GM23248 (cell line): ENCODE measurements at regions not wholly inside any gene's neighbourhood (a gene's known extent, or its start where the extent isn't known, plus 50 kb on each side); places are given as distances from the start of the nearest gene placed in this dataset.
A peak's percentile ranks its signal among the peaks of the same experiment; 100 is the strongest.

Experiments
- DNase-seq: peaks from one replicate; pipeline ENCODE4 v3.0.0-alpha.2; 2015
- H2AFZ ChIP-seq: fragments of 200-600 bp; sonication (generic); 2 replicates; pipeline ENCODE4 v1.6.1; 2016; ENCODE audit warnings: antibody characterized with exemption
- H3F3A ChIP-seq: fragments of 200-600 bp; sonication (generic); 2 replicates; pipeline ENCODE4 v1.6.1; 2016; ENCODE audit warnings: mild to moderate bottlenecking, antibody characterized with exemption, mixed run types; ENCODE audit not compliant: insufficient read depth
- H3K27ac ChIP-seq: fragments of 200-600 bp; sonication (generic); 2 replicates; pipeline ENCODE4 v1.5.1; 2016; ENCODE audit warnings: mild to moderate bottlenecking
- H3K27me3 ChIP-seq: fragments of 200-600 bp; sonication (generic); replicated peaks from 2 replicates; pipeline ENCODE4 v1.6.1; 2016; ENCODE audit warnings: mild to moderate bottlenecking; ENCODE audit not compliant: insufficient read depth
- H3K36me3 ChIP-seq: fragments of 200-600 bp; sonication (generic); 2 replicates; pipeline ENCODE4 v1.6.1; 2016; ENCODE audit warnings: low read depth, mild to moderate bottlenecking
- H3K4me1 ChIP-seq: fragments of 200-600 bp; sonication (generic); 2 replicates; pipeline ENCODE4 v1.6.1; 2016; ENCODE audit warnings: mild to moderate bottlenecking; ENCODE audit not compliant: insufficient read depth
- H3K4me2 ChIP-seq: fragments of 200-600 bp; sonication (generic); one replicate; pipeline ENCODE4 v1.6.1; 2016; ENCODE audit warnings: mild to moderate bottlenecking; ENCODE audit not compliant: unreplicated experiment
- H3K4me3 ChIP-seq: fragments of 200-600 bp; sonication (generic); 2 replicates; pipeline ENCODE4 v1.5.1; 2016; ENCODE audit warnings: mild to moderate bottlenecking
- H3K79me2 ChIP-seq: fragments of 200-600 bp; sonication (generic); 2 replicates; pipeline ENCODE4 v1.6.1; 2016; ENCODE audit warnings: mild to moderate bottlenecking; ENCODE audit not compliant: insufficient read depth
- H3K9ac ChIP-seq: fragments of 200-600 bp; sonication (generic); 2 replicates; pipeline ENCODE4 v1.6.1; 2016; ENCODE audit warnings: mild to moderate bottlenecking
- H3K9me2 ChIP-seq: fragments of 200-600 bp; sonication (generic); 2 replicates; pipeline ENCODE4 v1.6.1; 2016; ENCODE audit warnings: mixed run types, mild to moderate bottlenecking, moderate library complexity; ENCODE audit not compliant: insufficient read depth
- H3K9me3 ChIP-seq: fragments of 200-600 bp; sonication (generic); one replicate; pipeline ENCODE4 v1.6.1; 2017; ENCODE audit warnings: low read depth
- H4K20me1 ChIP-seq: fragments of 200-600 bp; sonication (generic); 2 replicates; pipeline ENCODE4 v1.6.0; 2016; ENCODE audit not compliant: insufficient read depth
- EZH2 ChIP-seq: fragments of 200-600 bp; sonication (generic); IDR thresholded peaks from 2 replicates; pipeline ENCODE4 v1.6.1; 2018; ENCODE audit warnings: antibody characterized with exemption, mild to moderate bottlenecking; ENCODE audit not compliant: insufficient read depth, poor library complexity, severe bottlenecking
- EZH2phosphoT487 ChIP-seq: fragments of 200-600 bp; sonication (generic); IDR thresholded peaks from 2 replicates; pipeline ENCODE4 v1.6.1; 2018; ENCODE audit warnings: antibody characterized with exemption, moderate library complexity, mild to moderate bottlenecking, low read depth; ENCODE audit not compliant: insufficient read depth
- WGBS, 2 experiments: methylation state at CpG; one replicate each; pipeline ENCODE4 v1.1.6; 2015 to 2017; ENCODE audit warnings: low lambda C conversion rate in 2 of 2, low coverage in 1 of 2; ENCODE audit errors: missing lambda C conversion rate in 2 of 2; 5-methylcytosine and 5-hydroxymethylcytosine counted together
- in situ Hi-C: fragments of 300-500 bp; cut with MboI; formaldehyde crosslinking; loops from 2 replicates; pipeline ENCODE4 v1.15.0; 2020

DNA sequence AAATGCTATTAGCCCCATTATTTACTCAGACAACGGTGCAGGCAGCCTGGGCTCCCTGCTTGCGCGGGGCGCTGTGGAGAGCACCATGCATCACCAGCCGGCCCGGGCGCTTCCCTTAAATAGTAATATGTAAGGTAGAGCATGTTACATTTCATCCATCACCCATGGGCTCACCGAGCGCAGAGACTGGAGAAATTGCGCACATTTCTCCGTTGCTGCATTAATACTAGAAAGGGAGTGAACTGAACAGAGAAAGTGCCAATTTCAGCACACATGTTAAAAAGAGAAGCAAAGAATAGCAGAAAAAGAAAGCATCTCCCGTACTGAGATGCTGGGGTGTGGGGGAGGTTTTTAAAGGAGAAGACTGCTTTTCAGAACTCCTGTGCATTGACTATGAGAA, 400.3 kb downstream of the ZSWIM6 start:
- Histone ChIP-seq H3K9ac (no peak overlapping the region), H2AFZ (no peak overlapping the region), H3K9me2 (no peaks in the 10 kb centered on the region), H3K79me2 (no peaks in the 10 kb centered on the region), H3K9me3 (no peaks in the 10 kb centered on the region), H3K4me1 (peaks cover 7% of the 10 kb centered on the region; the same call in 1 of the 2 replicates), H3K4me3 (no peak overlapping the region), H3K27me3 (peaks cover 8% of the 10 kb centered on the region), H3K27ac (no peak overlapping the region), H3K4me2 (no peak overlapping the region), H4K20me1 (no peaks in the 10 kb centered on the region), H3K36me3 (no peaks in the 10 kb centered on the region), H3F3A (no peaks in the 10 kb centered on the region)
- in situ Hi-C loops = no loop called here
- no peak for DNase-seq
- TF ChIP-seq EZH2phosphoT487 (no peak), EZH2 (no peak)
- WGBS, 2 experiments = 50 to 58% methylated on average over 12 of the region's 12 CpGs

- Histone ChIP-seq H3K27ac (no peak overlapping the region), H3K79me2 (no peaks in the 10 kb centered on the region), H3K9me2 (no peaks in the 10 kb centered on the region), H3F3A (no peaks in the 10 kb centered on the region), H3K27me3 (peaks cover 8% of the 10 kb centered on the region), H3K9ac (no peak overlapping the region), H3K4me1 (peaks cover 7% of the 10 kb centered on the region; the same call in 1 of the 2 replicates), H3K4me3 (no peak overlapping the region), H4K20me1 (no peaks in the 10 kb centered on the region), H3K4me2 (no peak overlapping the region), H2AFZ (no peak overlapping the region), H3K9me3 (no peaks in the 10 kb centered on the region), H3K36me3 (no peaks in the 10 kb centered on the region)
- TF ChIP-seq EZH2phosphoT487 (no peak), EZH2 (no peak)
- no peak for DNase-seq
- WGBS, 2 experiments = 68 to 70% methylated on average over 18 of the region's 18 CpGs
- in situ Hi-C loops = no loop called here
Observed at GRCh38 chr5:61732796-61733195, 400.7 kb downstream of the ZSWIM6 start.

GRCh38 chr5:61734001-61734400, 401.9 kb downstream of the ZSWIM6 start:
- Histone ChIP-seq H3K27me3 (peaks cover 8% of the 10 kb centered on the region), H3K4me2 (no peak overlapping the region), H3K9ac (no peak overlapping the region), H3K79me2 (no peaks in the 10 kb centered on the region), H3K4me1 (peaks cover 7% of the 10 kb centered on the region; the same call in 1 of the 2 replicates), H4K20me1 (no peaks in the 10 kb centered on the region), H3K9me2 (no peaks in the 10 kb centered on the region), H2AFZ (no peak overlapping the region), H3K36me3 (no peaks in the 10 kb centered on the region), H3K9me3 (no peaks in the 10 kb centered on the region), H3F3A (no peaks in the 10 kb centered on the region), H3K4me3 (no peak overlapping the region), H3K27ac (no peak overlapping the region)
- 60 to 63% methylated on average over 4 of the region's 4 CpGs for WGBS, 2 experiments
- no peak for DNase-seq
- in situ Hi-C loops = no loop called here
- TF ChIP-seq EZH2 (no peak), EZH2phosphoT487 (no peak)

GRCh38 chr5:61734966-61735365, 402.9 kb downstream of the ZSWIM6 start:
- peak; percentile 20 for DNase-seq
- 6 to 8% methylated on average over 2 of the region's 2 CpGs for WGBS, 2 experiments

DNA sequence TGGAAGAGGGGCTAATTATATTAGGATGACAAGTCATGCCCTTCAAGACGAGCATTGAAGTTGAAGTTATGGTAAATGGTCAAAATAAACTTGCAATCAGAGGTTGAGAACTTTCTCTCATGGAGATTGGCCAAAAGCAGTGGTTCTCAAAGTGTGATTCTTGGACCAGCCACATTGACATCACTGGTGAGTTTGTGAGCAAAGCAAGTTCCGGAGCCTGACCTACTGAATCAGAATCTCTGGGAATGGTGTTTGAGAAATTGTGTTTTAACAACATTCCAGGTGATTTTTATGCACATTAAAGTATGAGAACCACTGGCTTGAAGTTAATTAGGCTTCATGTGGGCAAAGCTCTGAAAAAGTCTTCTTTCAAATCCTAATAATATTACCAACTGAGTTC, 403.5 kb downstream of the ZSWIM6 start:
- Histone ChIP-seq H3K9me2 (no peaks in the 10 kb centered on the region), H3K4me2 (no peak overlapping the region), H3K27me3 (peaks cover 16% of the 10 kb centered on the region), H3K4me3 (no peak overlapping the region), H3K36me3 (no peaks in the 10 kb centered on the region), H3K9ac (no peak overlapping the region), H3K4me1 (peaks cover 7% of the 10 kb centered on the region; the same call in 1 of the 2 replicates), H3K27ac (no peak overlapping the region), H2AFZ (no peak overlapping the region), H3K9me3 (no peaks in the 10 kb centered on the region), H4K20me1 (no peaks in the 10 kb centered on the region), H3K79me2 (no peaks in the 10 kb centered on the region), H3F3A (no peaks in the 10 kb centered on the region)
- peak; percentile 4 for DNase-seq
- TF ChIP-seq EZH2 (no peak), EZH2phosphoT487 (no peak)
- in situ Hi-C loops = no loop called here
- 47 to 58% methylated on average over 2 of the region's 2 CpGs for WGBS, 2 experiments

More at GRCh38 chr5:61734966-61735365, 402.9 kb downstream of the ZSWIM6 start:
- peaks cover 7% of the 10 kb centered on the region; the same call in 1 of the 2 replicates for H3K4me1 ChIP-seq
- no peaks in the 10 kb centered on the region for H3K36me3 ChIP-seq
- no peaks in the 10 kb centered on the region for H3F3A ChIP-seq
- H3K4me2 ChIP-seq = peak overlapping the region; percentile 20
- no peaks in the 10 kb centered on the region for H3K9me3 ChIP-seq
- in situ Hi-C loops = no loop called here
- no peak overlapping the region for H3K27ac ChIP-seq
- H3K79me2 ChIP-seq = no peaks in the 10 kb centered on the region
- no peaks in the 10 kb centered on the region for H3K9me2 ChIP-seq
- H3K9ac ChIP-seq = no peak overlapping the region
- peaks cover 13% of the 10 kb centered on the region for H3K27me3 ChIP-seq
- TF ChIP-seq EZH2 (no peak), EZH2phosphoT487 (no peak)
- no peaks in the 10 kb centered on the region for H4K20me1 ChIP-seq
- H3K4me3 ChIP-seq = no peak overlapping the region
- H2AFZ ChIP-seq = no peak overlapping the region
